SKM-1 (cell line): ENCODE measurements at regions not wholly inside any gene's neighbourhood (a gene's known extent, or its start where the extent isn't known, plus 50 kb on each side); places are given as distances from the start of the nearest gene placed in this dataset.
"Not testable (repeated sequence)": the region's sequence is repeated elsewhere in the genome, so short reads cannot be mapped to it uniquely, and the experiment has no call there.

Experiments used
- DNase-seq: peaks from one replicate; lab custom pipeline; 2025; ENCODE audit not compliant: unreplicated experiment; lab: John Stamatoyannopoulos, UW

DNA sequence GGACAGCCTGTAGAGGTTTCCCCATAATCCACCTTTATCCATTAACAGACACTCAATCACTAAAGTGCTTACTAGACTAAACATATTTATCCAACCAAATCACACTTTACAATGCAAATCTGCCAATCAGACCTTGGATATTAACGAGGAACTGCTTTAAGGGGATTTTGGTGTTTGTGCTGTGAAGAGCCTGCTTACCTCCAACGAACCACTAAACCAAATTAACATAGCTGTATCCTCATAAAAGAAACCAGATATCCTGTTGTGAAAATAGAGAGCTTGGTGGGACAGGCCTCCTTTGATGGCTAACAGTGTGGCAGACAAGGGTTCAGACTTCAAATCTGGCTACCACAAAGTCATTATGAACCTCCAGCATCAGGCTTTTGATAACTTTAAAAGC is 252.6 kb upstream of the HAND2 start:
- DNase-seq, result no peak

- no peak for DNase-seq
These were observed 247.9 kb upstream of the HAND2 start for GRCh38 chr4:173777921-173778320.

- no peak for DNase-seq
These were observed 247.4 kb upstream of the HAND2 start for GRCh38 chr4:173777421-173777820.

DNA sequence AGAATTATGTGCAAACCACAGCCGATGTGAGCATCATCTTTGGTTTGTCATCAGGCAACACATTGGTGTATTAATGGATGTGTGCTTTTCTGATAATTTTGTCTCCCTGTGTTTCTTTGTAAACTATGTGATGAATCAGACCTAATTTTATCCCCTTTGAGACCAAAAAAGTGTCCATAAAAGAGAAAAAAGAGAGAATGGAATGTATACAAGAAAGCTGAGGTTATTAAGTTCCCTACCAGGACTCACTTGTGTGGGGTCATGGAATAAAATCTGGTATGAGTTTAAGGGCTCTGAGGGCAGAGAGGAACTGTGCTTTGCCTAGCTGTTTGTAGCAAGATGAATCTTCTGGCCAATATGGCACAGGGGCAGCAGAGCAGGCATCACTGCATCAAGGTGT is 239.5 kb upstream of the HAND2 start:
- DNase-seq, result no peak

- no peak for DNase-seq
These were observed 237.6 kb upstream of the HAND2 start for GRCh38 chr4:173767650-173768049.

DNA sequence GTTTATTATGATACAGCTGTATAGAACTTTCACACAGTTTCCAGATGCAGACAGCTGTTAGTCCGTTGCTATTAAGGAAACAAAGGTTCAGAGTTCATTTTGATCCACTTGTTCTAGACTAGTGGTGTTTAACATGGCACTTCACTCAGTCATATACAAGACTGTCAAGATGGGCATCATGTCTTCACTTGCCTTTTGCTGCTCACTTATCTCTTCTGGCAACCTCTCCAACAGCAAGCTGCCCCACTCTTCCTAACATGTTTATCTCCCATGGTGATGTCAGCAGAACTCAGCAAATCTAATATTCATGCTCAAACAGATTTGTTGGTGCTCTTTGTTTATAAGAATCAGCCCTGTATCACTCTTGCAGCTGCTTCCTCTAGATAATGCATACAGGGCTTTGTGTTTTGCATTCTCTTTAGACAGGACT is 236.2 kb upstream of the HAND2 start:
- no peak for DNase-seq

DNA sequence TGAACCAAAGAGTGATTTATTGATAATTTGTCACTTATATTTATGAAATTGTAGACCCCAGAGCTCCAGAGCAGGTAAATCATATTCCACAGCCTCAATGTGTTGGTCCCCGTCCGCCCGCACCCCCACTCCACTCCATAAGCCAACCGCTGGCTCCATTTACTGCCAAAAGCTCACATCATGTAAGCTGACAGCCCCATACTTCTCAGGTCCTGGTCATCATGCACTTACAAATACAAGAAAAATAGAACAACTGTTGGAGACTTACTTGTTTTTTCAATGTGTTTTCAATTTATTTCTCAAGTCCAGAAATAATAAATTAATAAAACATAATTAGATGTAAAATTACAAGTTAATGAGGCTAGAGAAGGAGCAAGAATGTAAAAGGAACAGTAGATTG is 235.7 kb upstream of the HAND2 start:
- DNase-seq, result no peak

- DNase-seq, result no peak
These were observed 233.4 kb upstream of the HAND2 start for GRCh38 chr4:173763389-173763788.

GRCh38 chr4:173761938-173762337 is 231.9 kb upstream of the HAND2 start:
- DNase-seq, result no peak

- DNase-seq, result no peak
These were observed 231.2 kb upstream of the HAND2 start for GRCh38 chr4:173761236-173761635.

GRCh38 chr4:173758132-173758531 is 228.1 kb upstream of the HAND2 start:
- no peak for DNase-seq

DNA sequence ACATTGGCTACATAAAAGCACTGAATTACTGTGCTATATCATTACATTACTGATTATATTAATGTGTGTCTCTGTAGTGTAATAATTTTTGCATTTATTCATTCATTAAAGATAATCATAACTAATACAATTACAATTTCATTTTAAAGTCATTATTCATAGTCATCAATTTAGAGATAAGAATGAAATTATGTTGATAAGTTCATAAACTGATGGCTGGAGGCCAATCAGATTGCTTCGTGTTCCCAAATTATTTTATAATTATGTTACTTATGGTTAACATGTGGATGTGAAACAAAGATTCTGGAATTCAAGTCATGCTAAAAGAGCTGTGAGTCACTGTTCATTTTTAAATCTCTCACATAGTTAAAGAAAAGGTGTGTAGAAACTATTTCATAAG is 223.4 kb upstream of the HAND2 start:
- DNase-seq, result no peak

- DNase-seq, result peak; percentile 37
These were observed 222.7 kb upstream of the HAND2 start for GRCh38 chr4:173752610-173753230.

- no peak for DNase-seq
These were observed 218.3 kb upstream of the HAND2 start for GRCh38 chr4:173748353-173748752.

GRCh38 chr4:173747537-173748257 is 217.7 kb upstream of the HAND2 start:
- no peak for DNase-seq

DNA sequence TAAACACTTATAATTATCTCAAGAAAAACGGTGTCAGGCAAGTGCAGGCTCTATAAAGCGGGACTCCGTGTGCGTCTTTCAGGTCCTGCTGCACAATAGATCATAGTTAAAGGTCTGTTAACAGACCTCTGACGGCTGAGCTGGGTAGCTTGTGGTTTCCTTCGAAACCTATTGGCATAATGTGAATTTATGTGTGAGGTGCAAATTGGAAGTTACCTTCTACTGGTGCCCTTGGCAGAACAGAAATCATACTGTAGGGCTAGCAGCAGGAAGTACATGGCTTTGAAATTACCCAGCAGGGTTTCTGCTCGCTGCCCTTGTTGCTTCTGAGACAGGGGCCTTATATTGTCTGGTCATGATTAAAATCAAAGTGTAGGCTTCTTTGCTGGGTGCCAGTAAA is 216.4 kb upstream of the HAND2 start:
- no peak for DNase-seq

DNA sequence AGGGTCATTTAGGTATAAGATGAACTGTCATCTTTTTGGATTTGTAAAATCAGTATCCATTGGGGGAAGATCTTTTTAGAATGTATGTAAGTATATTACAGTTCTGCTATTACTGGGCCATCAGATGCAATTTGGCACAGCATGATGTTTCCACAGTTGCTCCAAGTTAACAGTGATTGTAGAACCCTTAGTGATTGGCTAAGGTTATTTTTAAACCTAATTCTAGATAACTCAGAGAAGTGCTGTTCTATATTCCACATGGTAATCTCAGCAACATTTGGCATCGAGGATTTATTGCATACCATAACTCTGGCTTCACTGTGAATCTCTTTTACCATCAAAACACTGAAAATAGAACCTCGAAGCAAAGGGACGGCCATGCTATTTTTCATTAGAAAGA is 215.7 kb upstream of the HAND2 start:
- DNase-seq, result no peak

DNA sequence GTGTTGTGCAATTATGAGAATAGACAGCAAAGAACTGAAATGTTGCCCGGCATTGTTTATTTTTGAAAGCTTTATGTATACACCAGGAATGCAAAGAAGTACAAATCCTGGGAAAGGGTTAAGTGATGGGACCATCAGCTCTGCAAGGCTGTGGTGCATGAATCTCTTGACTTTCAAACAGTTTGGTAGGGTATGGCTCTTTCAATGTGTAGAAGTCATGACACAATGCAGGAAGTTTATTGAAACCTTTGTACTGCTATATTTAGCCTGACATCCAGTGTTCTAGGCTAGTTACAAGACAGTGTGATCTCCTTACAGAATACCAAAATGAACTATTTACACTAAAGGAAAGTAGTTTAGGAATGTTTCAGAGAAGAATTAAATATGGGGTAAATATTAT is 206.8 kb upstream of the HAND2 start:
- DNase-seq, result no peak

DNA sequence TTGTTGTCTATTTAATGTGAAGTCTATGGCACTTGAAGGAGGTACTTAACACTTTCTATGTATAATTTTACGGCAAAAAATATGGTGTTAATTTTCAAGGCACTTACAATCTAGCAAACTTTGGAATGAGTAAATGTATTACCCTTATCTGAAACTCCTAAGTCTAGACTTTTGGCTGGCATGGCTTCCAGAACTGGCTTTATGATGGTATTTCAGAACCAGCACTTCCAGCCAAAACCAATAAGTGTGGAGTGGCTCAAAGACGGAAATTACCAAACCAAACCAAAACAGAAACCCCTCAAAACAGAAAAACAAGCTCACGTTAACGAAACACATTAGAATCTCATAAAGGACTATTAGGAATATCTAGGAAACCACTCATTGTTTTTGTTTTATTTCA is 205.6 kb upstream of the HAND2 start:
- no peak for DNase-seq

DNA sequence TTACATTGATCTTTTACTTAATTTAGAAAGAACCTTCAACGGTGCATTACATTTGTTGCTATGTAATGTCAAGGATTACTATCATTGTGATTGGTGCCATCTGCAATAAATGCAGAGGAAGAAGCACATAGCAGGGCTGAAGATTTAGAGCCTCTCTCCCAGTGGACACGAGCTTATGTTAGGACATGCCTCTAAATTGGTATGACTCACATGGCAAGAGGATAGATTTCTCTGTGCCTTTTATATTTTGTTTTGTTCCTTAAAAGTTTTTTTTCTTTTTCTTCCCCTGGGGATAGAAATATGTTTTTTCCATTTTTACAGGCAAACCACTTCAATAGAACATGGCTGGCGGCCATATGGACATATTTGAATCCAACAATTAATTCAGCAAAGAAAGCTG is 205.0 kb upstream of the HAND2 start:
- no peak for DNase-seq

GRCh38 chr4:173731257-173731656 is 201.2 kb upstream of the HAND2 start:
- no peak for DNase-seq

- DNase-seq, result no peak
These were observed 192.0 kb upstream of the HAND2 start for GRCh38 chr4:173722075-173722474.

DNA sequence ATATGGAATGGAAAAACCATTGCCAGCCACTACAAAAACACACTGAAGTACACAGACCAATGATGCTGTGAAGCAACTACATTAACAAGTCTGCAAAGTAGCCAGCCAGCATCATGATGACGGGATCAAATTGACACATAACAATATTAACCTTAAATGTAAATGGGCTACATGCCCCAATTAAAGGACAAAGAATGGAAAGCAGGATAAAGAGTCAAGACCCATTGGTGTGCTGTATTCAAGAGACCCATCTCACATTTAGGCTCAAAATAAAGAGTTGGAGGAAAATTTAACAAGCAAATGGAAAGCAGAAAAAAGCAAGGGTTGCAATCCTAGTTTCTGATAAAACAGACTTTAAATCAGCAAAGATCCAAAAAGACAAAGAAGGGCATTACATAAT is 188.5 kb upstream of the HAND2 start:
- DNase-seq, result not testable (repeated sequence)
